NCI-H1417 (cell line): ENCODE measurements at regions not wholly inside any gene's neighbourhood (a gene's known extent, or its start where the extent isn't known, plus 50 kb on each side); places are given as distances from the start of the nearest gene placed in this dataset.
A peak's percentile ranks its signal among the peaks of the same experiment; 100 is the strongest.

Experiments used
- DNase-seq, 3 experiments: peaks; one replicate each; lab custom pipeline; 2025; lab: John Stamatoyannopoulos, UW

GRCh38 chr10:29925771-29926692 is 133.4 kb downstream of the JCAD start:
- DNase-seq = peak in 1 of 3 experiments; percentile 30

- no peak for DNase-seq
Measured at GRCh38 chr10:29924436-29924835, 134.9 kb downstream of the JCAD start.

GRCh38 chr10:29923416-29923965 is 135.9 kb downstream of the JCAD start:
- DNase-seq = no peak

GRCh38 chr10:29922892-29923291 is 136.5 kb downstream of the JCAD start:
- DNase-seq = no peak

- no peak for DNase-seq
Measured at GRCh38 chr10:29922226-29922625, 137.2 kb downstream of the JCAD start.

- no peak for DNase-seq
Measured at GRCh38 chr10:29921071-29921446, 138.3 kb downstream of the JCAD start.

- no peak for DNase-seq
Measured at GRCh38 chr10:29920408-29921070, 138.8 kb downstream of the JCAD start.

- no peak for DNase-seq
Measured at GRCh38 chr10:29918623-29919400, 140.6 kb downstream of the JCAD start.

GRCh38 chr10:29917311-29917710 is 142.1 kb downstream of the JCAD start:
- no peak for DNase-seq

- no peak for DNase-seq
Measured at GRCh38 chr10:29916669-29917068, 142.7 kb downstream of the JCAD start.

- DNase-seq = peak in 1 of 3 experiments; percentile 67
Measured at GRCh38 chr10:29914986-29915785, 144.2 kb downstream of the JCAD start.

GRCh38 chr10:29908962-29909361 is 150.4 kb downstream of the JCAD start:
- DNase-seq = peak in 1 of 3 experiments; percentile 5

GRCh38 chr10:29900865-29901264 is 158.5 kb downstream of the JCAD start:
- DNase-seq = no peak

GRCh38 chr10:29897999-29898716 is 161.2 kb downstream of the JCAD start:
- DNase-seq = no peak

- DNase-seq = no peak
Measured at GRCh38 chr10:29897430-29897829, 162.0 kb downstream of the JCAD start.

GRCh38 chr10:29896053-29896452 is 163.3 kb downstream of the JCAD start:
- no peak for DNase-seq

GRCh38 chr10:29895456-29895855 is 163.9 kb downstream of the JCAD start:
- no peak for DNase-seq

- no peak for DNase-seq
Measured at GRCh38 chr10:29888321-29888720, 171.1 kb downstream of the JCAD start.

GRCh38 chr10:29886299-29886698 is 173.1 kb downstream of the JCAD start:
- no peak for DNase-seq

GRCh38 chr10:29883231-29883630 is 176.2 kb downstream of the JCAD start:
- DNase-seq = no peak

GRCh38 chr10:29882766-29883165 is 176.6 kb downstream of the JCAD start:
- no peak for DNase-seq
